Lower leg skin (tissue), 3 donors: ENCODE measurements at regions not wholly inside any gene's neighbourhood (a gene's known extent, or its start where the extent isn't known, plus 50 kb on each side); places are given as distances from the start of the nearest gene placed in this dataset.

ENCODE experiments used
- POLR2A ChIP-seq, 2 donors: fragments of 450-650 bp; IDR thresholded peaks; one replicate each; pipeline ENCODE4 v1.6.1; 2016 to 2017; ENCODE audit warnings: antibody characterized with exemption in 2 of 2, mild to moderate bottlenecking in 1 of 2, moderate library complexity in 1 of 2
- TF ChIP-seq, protein P1 (sequence below), 3 donors: fragments of 450-650 bp; IDR thresholded peaks; one replicate each; pipeline ENCODE4 v1.5.1; 2016; ENCODE audit warnings: antibody characterized with exemption in 3 of 3, mild to moderate bottlenecking in 3 of 3, moderate library complexity in 2 of 3

DNA sequence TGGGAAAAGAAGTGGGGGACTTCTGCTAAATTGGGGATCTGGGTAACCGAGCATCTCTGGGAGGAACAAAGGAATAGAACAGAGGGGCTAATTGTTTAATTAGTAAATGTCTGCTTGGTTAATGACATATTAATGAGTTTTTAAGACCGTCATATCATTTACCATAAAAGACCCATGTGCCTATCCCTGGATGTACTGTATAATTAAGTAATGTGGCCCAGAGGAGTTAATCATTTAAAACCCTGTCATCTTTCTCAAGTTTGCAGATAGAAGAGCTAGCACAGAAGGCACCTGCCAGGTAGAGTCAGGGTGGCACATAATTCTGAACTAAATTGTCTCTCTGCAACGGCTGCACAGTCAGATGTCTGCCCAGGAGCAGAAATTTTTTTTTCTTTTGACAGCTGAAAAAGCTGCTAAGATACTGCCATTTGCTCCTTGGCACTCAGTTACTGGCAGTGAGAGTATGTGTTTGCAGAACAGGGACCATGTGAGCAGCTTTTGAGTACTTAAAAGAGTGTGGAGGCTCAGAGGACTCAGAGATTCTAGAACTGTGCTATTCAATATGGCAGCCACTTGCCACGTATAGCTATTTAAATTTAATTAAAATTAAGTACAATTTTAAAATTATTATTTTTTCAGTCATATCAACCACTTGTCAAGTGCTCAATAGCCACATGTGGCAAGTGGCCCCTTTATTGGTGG, 202.7 kb upstream of the SLC35B3 start:
- TF ChIP-seq, protein P1, sequence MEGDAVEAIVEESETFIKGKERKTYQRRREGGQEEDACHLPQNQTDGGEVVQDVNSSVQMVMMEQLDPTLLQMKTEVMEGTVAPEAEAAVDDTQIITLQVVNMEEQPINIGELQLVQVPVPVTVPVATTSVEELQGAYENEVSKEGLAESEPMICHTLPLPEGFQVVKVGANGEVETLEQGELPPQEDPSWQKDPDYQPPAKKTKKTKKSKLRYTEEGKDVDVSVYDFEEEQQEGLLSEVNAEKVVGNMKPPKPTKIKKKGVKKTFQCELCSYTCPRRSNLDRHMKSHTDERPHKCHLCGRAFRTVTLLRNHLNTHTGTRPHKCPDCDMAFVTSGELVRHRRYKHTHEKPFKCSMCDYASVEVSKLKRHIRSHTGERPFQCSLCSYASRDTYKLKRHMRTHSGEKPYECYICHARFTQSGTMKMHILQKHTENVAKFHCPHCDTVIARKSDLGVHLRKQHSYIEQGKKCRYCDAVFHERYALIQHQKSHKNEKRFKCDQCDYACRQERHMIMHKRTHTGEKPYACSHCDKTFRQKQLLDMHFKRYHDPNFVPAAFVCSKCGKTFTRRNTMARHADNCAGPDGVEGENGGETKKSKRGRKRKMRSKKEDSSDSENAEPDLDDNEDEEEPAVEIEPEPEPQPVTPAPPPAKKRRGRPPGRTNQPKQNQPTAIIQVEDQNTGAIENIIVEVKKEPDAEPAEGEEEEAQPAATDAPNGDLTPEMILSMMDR (IDR thresholded peaks at IDR 0.05): no peak
- no peak for TF ChIP-seq POLR2A (IDR thresholded peaks at IDR 0.05)
